SK-N-SH (cell line): ENCODE measurements at regions not wholly inside any gene's neighbourhood (a gene's known extent, or its start where the extent isn't known, plus 50 kb on each side); places are given as distances from the start of the nearest gene placed in this dataset.
"Not testable (repeated sequence)": the region's sequence is repeated elsewhere in the genome, so short reads cannot be mapped to it uniquely, and the experiment has no call there.

Source experiments
- GATA2 ChIP-seq: sonication (generic); formaldehyde crosslinking; IDR thresholded peaks from 2 replicates; pipeline ENCODE4 v1.5.0; 2020; ENCODE audit warnings: mild to moderate bottlenecking, missing genetic modification reagents
- TAF1 ChIP-seq: IDR thresholded peaks from 2 replicates; pipeline ENCODE4 v1.6.1; 2012; ENCODE audit warnings: low read depth, mild to moderate bottlenecking, low read length, moderate library complexity, borderline replicate concordance
- TF ChIP-seq, protein P1 (sequence below): fragments of 200-600 bp; sonication (generic); IDR thresholded peaks from 2 replicates; pipeline ENCODE4 v1.6.1; 2017; ENCODE audit warnings: antibody characterized with exemption, mild to moderate bottlenecking, moderate library complexity
- TF ChIP-seq, protein P2 (sequence below): IDR thresholded peaks from 2 replicates; pipeline ENCODE4; 2012

DNA sequence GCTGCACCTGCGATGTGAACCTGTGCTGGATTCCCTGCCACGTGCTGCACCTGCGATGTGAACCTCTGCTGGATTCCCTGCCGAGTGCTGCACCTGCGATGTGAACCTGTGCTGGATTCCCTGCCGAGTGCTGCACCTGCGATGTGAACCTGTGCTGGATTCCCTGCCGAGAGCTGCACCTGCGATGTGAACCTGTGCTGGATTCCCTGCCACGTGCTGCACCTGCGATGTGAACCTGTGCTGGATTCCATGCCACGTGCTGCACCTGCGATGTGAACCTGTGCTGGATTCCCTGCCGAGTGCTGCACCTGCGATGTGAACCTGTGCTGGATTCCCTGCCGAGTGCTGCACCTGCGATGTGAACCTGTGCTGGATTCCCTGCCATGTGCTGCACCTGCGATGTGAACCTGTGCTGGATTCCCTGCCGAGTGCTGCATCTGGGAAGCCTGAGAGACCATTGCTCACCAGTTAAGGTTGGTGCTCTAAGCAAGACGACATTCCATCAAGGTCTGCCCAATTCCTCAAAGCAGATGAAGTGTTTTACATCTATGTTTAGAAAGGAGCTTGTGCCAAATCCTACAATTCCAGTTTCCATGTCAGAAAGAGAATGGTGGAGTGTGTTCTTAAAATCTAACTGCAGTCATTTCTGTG lies 176.5 kb upstream of the B3GAT1 start:
- not testable (repeated sequence) for TF ChIP-seq GATA2 (CRISPR knock-in tag); TAF1
- TF ChIP-seq, protein P1, sequence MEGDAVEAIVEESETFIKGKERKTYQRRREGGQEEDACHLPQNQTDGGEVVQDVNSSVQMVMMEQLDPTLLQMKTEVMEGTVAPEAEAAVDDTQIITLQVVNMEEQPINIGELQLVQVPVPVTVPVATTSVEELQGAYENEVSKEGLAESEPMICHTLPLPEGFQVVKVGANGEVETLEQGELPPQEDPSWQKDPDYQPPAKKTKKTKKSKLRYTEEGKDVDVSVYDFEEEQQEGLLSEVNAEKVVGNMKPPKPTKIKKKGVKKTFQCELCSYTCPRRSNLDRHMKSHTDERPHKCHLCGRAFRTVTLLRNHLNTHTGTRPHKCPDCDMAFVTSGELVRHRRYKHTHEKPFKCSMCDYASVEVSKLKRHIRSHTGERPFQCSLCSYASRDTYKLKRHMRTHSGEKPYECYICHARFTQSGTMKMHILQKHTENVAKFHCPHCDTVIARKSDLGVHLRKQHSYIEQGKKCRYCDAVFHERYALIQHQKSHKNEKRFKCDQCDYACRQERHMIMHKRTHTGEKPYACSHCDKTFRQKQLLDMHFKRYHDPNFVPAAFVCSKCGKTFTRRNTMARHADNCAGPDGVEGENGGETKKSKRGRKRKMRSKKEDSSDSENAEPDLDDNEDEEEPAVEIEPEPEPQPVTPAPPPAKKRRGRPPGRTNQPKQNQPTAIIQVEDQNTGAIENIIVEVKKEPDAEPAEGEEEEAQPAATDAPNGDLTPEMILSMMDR, result not testable (repeated sequence)
- TF ChIP-seq, protein P2, sequence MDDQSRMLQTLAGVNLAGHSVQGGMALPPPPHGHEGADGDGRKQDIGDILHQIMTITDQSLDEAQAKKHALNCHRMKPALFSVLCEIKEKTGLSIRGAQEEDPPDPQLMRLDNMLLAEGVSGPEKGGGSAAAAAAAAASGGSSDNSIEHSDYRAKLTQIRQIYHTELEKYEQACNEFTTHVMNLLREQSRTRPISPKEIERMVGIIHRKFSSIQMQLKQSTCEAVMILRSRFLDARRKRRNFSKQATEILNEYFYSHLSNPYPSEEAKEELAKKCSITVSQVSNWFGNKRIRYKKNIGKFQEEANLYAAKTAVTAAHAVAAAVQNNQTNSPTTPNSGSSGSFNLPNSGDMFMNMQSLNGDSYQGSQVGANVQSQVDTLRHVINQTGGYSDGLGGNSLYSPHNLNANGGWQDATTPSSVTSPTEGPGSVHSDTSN, result not testable (repeated sequence)
